A673 (cell line): ENCODE measurements at regions not wholly inside any gene's neighbourhood (a gene's known extent, or its start where the extent isn't known, plus 50 kb on each side); places are given as distances from the start of the nearest gene placed in this dataset.

Experiments
- EZH2 ChIP-seq: fragments of 200-600 bp; sonication (generic); IDR thresholded peaks from 2 replicates; pipeline ENCODE4 v1.6.1; 2017; ENCODE audit warnings: borderline replicate concordance, low read depth, mild to moderate bottlenecking, mixed read lengths, antibody characterized with exemption, low read length; ENCODE audit not compliant: poor library complexity, severe bottlenecking
- TF ChIP-seq, protein P1 (sequence below): fragments of 300-800, 200-600 bp; sonication (generic); conservative IDR thresholded peaks from 2 replicates; pipeline ENCODE4 v1.5.1; 2017; ENCODE audit warnings: low read depth, mild to moderate bottlenecking, antibody characterized with exemption, low read length, moderate library complexity, mixed read lengths

DNA sequence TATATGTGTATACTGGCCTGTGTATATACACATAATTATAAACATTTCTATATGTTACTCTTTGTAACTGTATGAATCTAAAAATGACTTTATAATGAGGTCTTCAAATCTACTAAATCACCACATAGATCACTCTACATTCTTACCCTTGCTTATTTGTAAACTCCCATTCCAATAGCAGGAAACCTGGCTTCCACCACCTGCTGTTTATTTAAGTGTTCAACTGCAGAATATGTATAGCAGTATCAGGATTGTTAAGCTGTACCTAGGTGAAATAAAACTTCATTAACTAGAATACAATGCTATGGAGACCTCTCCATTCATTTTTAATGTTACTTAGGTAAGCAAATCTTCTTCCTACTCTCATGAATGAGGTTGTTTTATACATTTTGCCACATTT, 1351.1 kb upstream of the B3GALT2 start:
- TF ChIP-seq, protein P1, sequence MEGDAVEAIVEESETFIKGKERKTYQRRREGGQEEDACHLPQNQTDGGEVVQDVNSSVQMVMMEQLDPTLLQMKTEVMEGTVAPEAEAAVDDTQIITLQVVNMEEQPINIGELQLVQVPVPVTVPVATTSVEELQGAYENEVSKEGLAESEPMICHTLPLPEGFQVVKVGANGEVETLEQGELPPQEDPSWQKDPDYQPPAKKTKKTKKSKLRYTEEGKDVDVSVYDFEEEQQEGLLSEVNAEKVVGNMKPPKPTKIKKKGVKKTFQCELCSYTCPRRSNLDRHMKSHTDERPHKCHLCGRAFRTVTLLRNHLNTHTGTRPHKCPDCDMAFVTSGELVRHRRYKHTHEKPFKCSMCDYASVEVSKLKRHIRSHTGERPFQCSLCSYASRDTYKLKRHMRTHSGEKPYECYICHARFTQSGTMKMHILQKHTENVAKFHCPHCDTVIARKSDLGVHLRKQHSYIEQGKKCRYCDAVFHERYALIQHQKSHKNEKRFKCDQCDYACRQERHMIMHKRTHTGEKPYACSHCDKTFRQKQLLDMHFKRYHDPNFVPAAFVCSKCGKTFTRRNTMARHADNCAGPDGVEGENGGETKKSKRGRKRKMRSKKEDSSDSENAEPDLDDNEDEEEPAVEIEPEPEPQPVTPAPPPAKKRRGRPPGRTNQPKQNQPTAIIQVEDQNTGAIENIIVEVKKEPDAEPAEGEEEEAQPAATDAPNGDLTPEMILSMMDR, result no peak
- no peak for TF ChIP-seq EZH2
